ENCODE measurements at regions not wholly inside any gene's neighbourhood (a gene's known extent, or its start where the extent isn't known, plus 50 kb on each side); places are given as distances from the start of the nearest gene placed in this dataset.

- TF ChIP-seq POLR2AphosphoS5 (IDR thresholded peaks at IDR 0.05; ENCODE audit: borderline replicate concordance, low read depth, low read length) (no peak), EZH2 (IDR thresholded peaks at IDR 0.05) (no peak)
Measured at GRCh38 chr1:54459140-54459539, 52.9 kb upstream of the SSBP3 start.
